Mucosa of gallbladder (tissue), 1 donor: ENCODE measurements at regions not wholly inside any gene's neighbourhood (a gene's known extent, or its start where the extent isn't known, plus 50 kb on each side); places are given as distances from the start of the nearest gene placed in this dataset.

Experiments
- DNase-seq: peaks from one replicate; pipeline ENCODE4 v3.0.0-alpha.2; 2020; ENCODE audit warnings: low spot score
- donor health status: DM: no; HTN: no; CAD: no.

DNA sequence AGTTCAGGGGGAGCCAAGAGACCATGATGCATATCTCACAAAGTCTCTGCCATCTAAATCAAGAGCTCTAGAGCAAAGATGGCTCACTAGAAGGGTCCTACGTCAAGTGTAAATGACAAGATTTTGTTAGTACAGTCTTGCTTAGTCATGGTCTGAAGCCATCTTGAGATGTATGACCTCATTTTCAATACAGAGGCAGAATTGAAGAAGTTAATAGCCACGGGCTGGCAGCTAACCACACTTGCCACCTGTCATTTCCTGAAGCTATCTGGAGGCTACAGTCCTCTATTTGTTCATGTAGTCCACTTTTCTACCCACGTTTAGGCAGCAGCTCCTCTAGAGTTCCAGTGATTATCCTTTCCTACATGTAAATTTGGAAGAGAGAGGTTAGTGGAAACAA lies 231.7 kb upstream of the CDH12 start:
- DNase-seq = no peak

DNA sequence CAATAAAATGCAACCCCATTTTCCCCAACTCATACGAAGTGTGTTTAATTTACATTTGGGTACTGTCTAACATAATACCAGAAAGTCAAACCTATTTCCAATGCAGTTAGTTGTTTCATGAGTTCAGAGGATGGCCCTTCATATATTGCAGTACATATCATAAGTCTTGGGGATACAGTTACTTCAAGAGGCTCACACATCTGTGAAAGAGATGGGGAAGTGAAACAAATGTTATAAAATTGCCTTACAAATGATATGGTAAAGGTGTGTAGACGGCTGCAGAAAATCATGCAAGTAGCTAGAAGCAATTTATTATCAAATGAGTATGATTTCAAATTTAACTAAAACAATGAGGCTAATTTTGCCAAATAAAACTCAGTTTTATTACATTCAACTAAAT lies 219.0 kb upstream of the CDH12 start:
- DNase-seq = no peak

DNA sequence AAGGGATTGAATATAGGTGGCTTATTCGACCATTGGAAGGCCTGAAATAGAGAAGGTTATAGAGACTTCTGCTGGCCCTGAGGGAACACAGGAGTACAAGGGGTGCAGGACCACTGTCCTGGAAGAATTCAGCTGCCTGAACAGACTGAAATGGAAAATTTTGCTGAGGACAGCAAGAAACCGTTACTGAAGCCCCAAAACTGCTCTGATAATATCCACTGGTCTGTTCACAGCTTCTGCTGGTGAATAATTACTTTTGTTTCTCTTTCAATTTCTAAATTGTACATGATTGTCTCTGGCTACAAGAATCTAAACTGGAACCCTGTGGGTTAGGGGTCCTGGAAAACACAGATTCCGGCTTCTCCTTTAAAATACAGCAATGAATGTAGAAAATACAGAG lies 218.5 kb upstream of the CDH12 start:
- no peak for DNase-seq

DNA sequence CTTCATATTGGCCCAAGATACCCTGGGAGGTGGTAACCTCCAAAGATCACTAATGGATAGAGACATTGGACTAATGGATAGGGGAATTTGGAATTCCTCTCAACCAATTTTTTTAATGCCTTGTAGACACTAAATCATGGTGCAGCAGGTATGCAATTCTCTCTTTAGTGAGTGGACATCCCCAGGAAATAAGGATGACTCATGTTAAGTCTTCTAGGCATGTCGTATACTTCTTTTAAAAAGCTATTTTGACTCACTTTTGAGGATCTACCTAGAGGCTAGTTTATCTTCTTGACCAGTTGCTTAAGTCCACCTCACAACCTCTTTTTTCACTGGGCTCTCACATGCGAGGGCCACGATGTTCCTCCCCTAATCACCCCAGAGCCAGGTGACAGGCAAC lies 211.6 kb upstream of the CDH12 start:
- no peak for DNase-seq

DNA sequence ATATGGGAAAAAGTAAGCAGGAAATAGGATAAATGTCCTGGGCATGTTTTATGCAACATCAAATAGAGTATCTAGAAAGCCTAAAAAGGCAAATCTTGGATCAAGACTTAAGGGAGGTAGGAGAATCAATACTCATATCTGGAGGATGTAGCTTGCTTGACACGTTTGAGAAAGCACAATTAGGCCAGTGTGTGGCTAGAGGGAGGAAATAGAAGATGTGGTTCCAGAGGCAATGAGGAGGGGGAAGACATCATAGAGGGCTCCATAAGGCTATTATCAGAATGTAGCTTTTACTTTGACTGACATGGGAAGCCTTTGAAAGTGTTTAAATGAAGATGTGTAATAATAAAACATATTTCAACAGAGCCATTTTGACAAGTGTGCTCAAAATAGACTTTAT lies 200.7 kb upstream of the CDH12 start:
- DNase-seq = no peak

DNA sequence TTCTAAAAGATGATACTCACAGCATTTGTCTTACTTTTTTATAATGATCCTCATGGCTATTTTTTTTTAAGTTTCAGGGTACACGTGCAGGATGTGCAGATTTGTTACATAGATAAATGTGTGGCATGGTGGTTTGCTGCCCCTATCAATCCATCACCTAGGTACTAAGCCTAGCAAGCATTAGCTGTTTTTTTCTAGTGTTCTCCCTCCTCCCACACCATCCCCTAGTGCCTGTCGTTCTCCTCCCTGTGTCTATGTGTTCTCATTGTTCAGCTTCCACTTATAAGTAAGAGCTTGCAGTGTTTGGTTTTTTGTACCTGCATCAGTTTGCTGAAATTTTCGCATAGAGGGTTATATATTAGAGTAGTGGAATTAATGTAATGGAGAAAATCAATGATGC lies 189.1 kb upstream of the CDH12 start:
- no peak for DNase-seq

DNA sequence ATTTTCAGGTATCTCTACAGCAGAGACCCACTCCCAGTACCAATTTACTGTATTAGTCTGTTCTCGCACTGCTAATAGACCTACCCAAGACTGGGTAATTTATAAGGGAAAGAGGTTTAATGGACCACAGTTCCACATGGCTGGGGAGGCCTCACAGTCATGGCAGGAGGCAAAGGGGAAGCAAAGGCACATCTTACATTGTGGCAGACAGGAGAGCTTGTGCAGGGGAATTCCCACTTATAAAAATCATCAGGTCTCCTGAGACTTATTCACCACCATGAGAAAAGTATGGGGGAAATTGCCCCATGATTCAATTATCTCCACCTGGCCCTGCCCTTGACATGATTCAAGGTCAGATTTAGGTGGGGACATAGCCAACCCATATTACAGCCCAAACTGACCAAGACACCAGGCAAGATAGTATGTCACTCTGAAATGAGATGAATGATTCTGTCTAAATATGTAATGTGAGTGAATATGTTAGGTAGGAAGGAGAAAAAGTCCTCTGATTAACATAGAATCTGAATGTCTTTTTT lies 182.5 kb upstream of the CDH12 start:
- DNase-seq = no peak

DNA sequence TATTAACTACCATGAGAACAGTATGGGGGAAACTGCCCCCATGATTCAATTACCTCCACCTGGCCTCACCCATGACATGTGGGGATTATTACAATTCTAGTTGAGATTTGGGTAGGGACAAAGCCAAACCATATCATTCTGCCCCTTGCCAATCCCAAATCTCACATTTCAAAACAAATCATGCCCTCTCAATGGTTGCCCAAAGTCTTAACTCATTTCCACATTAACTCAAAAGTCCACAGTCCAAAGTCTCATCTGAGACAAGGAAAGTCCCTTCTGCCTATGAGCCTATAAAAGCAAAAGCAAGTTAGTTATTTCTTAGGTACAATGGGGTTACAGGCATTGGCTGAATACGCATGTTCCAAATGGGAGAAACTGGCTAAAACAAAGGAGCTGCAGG lies 180.7 kb upstream of the CDH12 start:
- DNase-seq = no peak

DNA sequence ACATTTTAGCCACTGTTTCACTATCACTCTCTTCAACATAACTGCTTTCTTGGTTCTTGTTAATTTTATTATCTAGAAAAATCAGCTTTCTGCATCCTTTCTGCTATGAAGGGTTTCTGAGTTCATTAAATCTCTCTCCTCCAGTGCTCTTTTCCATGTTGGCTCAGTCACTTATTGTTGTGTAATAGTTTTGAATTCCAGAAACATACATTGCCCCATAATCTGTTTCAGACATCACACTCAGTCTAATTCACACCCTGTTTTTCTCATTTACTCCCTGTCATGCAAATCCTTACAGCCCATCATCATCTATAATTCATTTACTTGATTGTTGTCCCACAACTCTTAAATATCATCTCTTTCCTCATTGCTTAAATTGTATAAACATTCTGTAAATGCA lies 176.1 kb upstream of the CDH12 start:
- DNase-seq = no peak

DNA sequence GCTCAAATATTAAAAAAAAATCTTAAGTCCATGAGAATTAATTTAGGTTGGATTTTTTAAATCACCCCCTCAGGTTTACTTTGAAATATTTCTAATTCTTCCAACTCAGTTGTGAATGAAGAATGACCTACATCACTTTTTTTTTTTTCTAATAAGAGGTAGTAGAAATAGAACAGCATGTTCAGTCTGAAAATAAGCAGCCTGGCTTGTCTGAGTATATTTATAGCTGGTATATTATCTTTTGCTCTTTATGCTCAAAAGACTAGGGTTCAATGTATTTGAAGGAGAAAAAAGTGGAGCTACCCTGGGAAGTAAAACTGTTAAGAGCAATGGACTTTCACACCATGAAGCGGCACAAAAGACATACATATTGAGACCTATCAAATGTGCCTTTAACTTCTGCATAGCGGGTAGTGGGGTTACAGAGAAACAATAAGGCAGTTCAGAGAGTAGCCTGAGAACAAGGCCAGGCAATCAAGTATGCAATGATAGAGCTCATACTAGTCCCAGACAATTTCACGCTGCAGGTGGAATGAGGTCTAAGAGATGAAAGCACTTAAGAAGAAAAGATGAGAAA lies 175.4 kb upstream of the CDH12 start:
- DNase-seq = no peak

DNA sequence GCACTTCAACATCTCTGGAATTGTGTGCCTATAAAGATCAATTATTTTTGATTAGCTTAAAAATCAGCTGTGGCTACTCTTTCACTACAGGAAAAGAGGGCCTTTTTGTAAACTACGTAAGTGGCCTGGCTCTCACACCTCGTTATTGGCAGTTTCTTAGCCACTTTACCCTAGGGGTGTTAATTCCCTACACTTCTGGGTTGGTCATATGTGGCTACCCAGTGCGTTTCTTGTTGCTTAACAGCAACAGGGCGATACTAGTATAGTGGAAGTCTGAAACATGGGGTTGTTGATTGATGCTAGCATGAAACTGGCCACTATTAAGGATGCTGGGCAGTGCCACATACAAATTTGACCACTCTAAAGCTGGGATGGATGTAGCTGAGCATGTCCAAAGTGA lies 174.7 kb upstream of the CDH12 start:
- DNase-seq = no peak

DNA sequence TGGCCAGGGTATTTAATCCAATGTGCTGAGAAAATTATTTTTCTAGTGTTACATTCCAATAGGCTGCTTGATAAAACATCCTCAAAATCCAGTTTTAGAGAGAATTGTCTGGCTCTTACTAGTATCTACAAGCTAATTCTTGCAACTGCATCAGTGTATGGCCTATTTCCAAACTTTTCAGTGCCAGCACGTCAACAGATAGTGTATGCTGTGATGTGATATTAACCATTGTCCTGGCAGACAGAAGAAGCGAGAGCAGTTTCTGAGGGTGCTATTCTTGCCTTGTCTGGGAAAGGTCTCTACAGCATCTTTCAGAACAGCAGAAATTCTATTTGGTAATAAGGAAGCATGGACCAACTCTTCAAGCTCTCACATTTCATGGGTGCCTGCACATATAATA lies 174.2 kb upstream of the CDH12 start:
- DNase-seq = no peak

DNA sequence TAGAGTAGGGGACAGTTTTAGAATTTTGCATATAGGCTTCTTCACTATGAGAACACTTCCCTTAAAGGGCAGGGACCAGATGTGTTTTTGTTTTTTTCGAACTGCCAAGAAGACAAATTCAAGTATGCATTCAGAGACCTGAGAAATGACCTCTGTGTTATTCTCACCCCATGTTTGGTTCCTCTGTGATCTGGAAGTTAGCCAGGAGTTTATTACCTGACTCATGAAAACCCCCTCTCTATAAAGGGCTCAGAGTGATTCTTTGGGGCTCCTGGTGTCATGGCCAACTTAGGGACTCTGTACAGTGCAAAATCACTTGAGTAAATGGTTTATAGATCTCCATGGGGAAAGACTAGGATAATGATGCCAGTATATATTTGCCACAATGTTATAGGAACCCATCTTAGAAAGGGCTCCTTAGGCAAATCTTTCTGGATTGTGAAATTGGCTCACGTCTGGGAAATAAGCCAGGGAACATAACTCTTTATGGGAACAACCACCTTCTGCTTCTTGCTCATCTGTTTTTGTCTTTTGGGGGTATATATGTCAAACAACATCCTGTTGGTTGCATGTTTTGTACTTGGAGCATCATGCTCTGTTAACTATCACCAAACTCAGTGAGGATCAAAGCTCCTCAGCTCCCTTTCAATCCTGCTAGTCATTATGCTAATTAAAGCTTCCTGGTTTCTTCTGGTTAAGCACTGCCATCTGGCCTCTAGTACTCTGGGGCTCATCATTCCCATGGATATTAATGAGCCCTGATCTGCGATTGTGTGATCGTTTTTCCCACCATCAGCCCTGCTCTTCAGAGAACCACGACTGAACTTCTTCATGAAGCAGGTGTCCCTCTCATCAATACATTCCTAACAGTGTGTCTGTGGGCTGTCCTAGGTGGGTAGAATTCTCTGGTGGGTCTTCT lies 173.4 kb upstream of the CDH12 start:
- DNase-seq = no peak

DNA sequence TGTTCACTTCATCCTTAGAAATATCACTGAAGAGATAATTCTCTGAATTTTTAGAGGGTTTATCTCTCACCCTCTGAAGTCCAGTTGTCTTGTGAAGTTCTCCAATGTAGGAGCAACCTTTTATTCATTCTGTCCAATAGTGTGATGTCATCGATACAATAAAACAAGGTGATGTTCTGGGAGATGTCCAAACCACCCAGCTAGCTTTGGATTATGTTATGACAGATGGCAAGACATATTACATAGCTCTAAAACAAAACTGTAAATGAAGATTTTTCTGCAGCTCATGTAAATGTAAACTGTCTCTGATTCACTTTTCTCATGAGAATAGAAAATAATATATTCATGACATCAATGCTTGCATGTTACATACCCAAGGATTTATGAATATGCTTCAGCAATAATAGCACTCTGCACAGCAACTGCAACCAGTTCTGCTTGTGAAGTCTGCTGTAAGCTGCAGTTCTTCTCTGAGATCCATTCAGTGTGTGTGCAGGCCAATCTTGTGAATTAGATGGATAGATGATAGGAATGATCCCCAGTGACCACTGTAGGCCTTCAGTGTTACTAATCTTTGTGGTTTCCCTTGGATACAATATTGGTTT lies 172.6 kb upstream of the CDH12 start:
- no peak for DNase-seq

DNA sequence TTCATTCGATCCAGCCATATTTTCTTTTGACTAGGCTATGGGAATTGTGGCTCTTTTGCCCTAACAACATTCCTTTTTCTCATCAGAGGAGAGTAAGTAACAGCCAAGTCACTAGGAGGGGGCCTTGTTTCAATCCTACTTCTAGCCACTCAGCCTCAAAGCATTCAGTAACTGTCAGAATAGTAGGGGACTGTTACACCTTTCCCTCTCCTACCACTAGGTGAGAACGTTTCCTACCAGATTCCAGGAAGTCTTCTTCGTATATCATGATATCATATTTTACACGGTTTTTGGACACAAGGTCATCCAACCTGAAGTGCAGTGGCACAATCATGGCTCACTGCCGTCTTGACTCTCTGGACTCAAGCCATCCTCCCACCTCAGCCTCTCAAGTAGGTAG lies 171.3 kb upstream of the CDH12 start:
- DNase-seq = no peak

DNA sequence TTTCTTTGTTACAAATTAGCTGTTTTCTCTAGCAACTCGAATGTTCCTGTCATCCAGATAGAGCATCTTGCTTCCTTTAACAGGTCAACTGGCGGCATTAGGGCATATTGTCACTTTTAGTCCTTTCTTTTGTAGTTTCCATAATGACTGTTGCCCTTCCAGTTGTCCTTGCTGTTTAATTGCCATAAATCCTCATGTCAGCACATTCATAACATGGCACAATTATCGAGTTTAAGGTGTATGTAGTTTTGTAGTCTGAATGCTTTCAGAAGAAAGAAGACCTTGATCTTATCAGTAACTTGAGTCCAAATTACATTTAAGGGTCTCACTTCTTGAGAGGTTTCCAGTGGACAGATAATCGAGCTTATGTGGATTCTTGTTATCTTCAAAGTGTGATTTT lies 161.7 kb upstream of the CDH12 start:
- no peak for DNase-seq

DNA sequence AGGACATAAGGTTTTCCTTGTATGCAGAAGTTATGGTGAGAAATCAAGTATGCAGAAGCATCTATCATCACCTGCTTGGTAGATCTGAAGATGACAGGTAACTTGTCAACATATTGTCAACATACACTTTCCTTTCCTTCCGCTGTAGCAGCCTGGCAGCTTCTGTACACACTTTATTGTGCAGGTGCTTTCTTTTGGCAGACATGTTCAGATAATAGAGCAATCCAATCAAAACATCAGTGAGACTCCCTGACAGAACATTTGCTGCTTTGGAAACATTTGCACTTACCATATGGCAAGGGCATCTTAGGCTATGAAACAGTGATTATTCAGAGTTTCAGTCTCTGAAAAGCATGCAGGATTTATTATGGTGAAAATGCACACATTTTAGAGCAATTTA lies 161.1 kb upstream of the CDH12 start:
- DNase-seq = no peak

DNA sequence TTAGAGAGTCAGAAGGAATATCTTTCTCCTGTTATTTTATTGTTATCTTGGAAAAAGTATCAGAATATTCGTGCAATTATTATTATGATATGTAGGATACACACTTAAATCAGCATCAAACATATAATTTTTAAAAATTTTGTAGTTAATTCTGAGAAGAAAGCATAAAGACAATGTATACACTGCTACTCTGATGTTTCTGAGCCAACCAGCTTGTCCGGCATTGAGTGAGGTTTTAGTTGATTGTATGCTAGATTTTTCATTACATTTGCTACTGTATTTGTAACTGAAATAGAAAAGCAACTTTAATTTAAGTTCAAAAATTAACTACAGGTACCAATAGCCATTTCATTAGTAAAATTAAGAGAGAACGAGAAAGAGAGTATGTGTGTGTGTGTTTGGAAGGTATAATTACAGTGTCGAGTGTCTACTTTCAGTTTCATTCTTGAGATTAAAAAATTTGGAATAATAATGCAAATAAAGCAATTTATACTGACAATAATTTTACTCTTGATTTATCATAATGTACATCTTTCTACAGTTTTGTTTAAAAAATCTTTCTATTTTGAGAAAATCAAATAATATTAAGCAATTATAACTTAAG lies 160.4 kb upstream of the CDH12 start:
- no peak for DNase-seq

DNA sequence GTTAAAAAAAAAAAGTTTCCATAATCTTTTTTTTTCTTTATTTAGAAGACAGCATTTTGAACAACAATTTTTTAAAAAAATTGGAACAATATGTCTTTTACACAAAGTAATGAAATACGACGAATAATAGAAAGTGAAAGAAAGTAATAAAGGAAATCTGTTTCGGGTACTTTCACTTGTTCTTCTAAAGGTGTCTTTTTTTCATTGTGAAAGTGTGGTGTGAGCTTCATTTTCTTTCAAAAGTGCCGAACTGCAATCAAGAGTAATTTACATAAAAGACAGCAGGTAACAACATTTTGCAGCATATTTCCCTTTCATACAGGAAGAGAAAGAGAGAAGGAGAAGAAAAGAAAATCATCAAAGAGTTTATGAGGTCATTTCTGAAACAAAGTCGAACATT lies 159.7 kb upstream of the CDH12 start:
- DNase-seq = no peak

DNA sequence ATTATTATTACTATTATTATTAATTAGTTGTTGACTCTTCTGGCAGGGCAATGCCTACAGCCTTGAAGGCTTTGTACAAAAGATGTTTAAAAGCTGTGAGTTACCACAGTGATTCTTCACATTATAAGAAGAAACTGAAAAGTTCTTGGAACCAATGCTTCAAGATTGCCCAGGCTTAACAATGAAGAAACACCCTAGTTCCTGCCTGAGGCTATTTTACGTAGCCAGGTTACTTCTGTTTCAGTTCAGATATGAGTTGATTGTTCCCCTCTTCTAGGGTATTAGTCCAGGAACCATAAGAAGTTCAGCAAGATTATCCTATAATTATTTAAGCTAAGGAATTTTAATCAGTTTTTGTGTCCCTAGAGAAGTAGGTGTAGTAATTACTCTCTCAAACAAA lies 154.6 kb upstream of the CDH12 start:
- DNase-seq = no peak

DNA sequence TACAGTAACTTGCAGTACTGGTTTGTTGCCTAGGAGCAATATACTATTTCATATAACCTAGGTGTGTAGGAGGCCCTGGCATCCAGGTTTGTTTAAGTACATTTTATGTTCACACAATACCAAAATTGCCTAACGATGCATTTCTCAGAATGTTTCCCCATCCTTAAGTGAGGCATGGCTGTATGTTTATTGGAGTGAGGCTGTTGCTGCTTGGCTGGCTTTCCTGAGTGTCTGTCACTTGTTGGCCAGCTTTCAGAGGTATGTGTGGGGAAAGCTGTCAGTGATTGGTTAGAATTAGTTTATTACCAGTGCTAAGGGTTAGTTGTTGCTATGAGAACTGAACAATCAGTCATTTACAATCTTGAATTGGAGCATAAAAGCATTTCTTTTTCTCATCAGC lies 154.1 kb upstream of the CDH12 start:
- no peak for DNase-seq

DNA sequence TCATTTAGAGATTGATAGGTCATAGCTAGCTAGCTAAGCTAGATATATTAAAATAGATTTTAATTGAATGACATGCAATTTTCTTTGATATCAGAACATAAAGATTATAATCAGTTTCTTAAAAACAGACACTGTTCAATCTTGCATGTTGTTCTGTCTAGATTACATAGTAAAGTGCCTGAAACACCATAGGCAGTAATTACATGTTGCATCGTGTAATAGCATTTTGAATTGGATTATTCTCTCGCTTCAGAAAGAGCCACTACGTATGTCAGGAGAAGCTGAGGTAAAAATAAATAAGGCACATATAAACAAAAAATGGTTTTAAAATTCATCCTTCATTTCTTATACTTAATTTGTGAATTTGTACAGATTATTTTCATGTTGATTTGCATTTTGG lies 148.0 kb upstream of the CDH12 start:
- DNase-seq = no peak

DNA sequence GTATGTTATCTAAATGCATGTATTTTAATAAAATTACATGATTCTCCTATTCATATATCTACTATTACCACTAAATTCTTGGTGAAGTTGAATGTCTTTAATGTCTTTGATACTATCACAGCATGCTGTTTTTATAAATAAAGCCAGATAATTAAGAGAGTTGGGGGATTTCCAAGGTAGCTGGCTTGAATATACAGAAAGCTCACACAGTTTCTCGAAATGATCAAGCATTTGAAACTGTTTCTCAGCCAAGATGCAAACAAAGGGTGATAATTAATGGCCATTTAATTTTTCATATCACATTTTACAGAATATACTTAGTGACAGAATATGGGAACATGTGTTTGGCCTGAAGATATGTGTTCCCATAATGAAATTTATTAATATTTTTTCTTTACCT lies 145.6 kb upstream of the CDH12 start:
- DNase-seq = no peak
